ENCODE measurements at regions not wholly inside any gene's neighbourhood (a gene's known extent, or its start where the extent isn't known, plus 50 kb on each side); places are given as distances from the start of the nearest gene placed in this dataset.

- TF ChIP-seq, protein P1, sequence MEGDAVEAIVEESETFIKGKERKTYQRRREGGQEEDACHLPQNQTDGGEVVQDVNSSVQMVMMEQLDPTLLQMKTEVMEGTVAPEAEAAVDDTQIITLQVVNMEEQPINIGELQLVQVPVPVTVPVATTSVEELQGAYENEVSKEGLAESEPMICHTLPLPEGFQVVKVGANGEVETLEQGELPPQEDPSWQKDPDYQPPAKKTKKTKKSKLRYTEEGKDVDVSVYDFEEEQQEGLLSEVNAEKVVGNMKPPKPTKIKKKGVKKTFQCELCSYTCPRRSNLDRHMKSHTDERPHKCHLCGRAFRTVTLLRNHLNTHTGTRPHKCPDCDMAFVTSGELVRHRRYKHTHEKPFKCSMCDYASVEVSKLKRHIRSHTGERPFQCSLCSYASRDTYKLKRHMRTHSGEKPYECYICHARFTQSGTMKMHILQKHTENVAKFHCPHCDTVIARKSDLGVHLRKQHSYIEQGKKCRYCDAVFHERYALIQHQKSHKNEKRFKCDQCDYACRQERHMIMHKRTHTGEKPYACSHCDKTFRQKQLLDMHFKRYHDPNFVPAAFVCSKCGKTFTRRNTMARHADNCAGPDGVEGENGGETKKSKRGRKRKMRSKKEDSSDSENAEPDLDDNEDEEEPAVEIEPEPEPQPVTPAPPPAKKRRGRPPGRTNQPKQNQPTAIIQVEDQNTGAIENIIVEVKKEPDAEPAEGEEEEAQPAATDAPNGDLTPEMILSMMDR (IDR thresholded peaks at IDR 0.05; ENCODE audit: low read depth, low read length, missing control alignments), result no peak
- no peak overlapping the region for H3K4me3 ChIP-seq (ENCODE audit: low read depth, low read length)
- in situ Hi-C loops (cut with HindIII; ENCODE audit: low sequenced_read_pairs), result no loop called here
- DNase-seq (ENCODE audit: low read depth), result no peak
Observed at GRCh38 chr4:115780835-115781234, 667.4 kb upstream of the NDST4 start.

DNA sequence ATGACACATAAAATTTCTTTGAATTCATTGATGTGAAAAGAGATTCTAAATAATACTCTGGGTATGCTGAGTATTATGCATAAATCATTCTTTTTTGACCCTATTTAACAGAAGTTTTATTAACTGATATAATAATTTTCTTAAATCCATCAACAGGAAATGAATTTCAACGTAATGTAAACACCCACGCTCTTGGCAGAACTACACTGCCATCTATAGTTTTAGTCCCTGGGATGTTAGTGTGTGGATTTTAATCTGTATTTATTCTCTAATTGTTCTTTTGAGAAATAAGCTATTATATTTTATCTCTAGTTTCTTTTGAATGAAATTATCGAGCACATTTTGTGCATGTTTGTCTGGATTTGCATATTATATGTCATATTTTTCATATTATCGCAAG, 666.8 kb upstream of the NDST4 start:
- TF ChIP-seq, protein P1 (IDR thresholded peaks at IDR 0.05; ENCODE audit: low read depth, low read length, missing control alignments), result no peak
- in situ Hi-C loops (cut with HindIII; ENCODE audit: low sequenced_read_pairs), result no loop called here
- no peak for DNase-seq (ENCODE audit: low read depth)
- H3K4me3 ChIP-seq (ENCODE audit: low read depth, low read length), result no peak overlapping the region

DNA sequence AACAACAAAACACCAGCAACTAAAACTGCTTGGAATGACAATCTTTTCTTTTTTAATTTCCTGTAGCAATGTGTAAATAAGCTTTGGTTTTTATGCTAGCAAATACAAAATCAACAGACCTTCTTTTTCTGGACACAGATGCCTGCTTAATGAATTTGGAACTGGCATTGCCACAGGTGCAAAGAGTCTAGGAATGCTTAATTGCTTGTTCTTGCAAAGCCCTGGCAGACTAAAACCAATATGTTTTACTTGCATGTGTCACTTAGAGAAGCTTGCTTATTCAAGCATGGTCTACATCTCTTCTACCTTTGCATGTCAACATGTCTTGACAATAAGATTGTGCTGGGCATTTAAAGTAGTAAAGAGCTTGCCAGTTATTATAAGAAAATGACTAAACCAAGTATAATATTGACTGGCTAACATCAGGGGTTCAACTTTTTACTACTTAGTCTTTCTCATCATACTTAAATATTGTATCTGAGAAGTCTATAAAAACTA, 656.7 kb upstream of the NDST4 start:
- H3K4me3 ChIP-seq (ENCODE audit: low read depth, low read length), result no peak overlapping the region
- TF ChIP-seq, protein P1 (IDR thresholded peaks at IDR 0.05; ENCODE audit: low read depth, low read length, missing control alignments), result no peak
- DNase-seq (ENCODE audit: low read depth), result no peak
- in situ Hi-C loops (cut with HindIII; ENCODE audit: low sequenced_read_pairs), result no loop called here

DNA sequence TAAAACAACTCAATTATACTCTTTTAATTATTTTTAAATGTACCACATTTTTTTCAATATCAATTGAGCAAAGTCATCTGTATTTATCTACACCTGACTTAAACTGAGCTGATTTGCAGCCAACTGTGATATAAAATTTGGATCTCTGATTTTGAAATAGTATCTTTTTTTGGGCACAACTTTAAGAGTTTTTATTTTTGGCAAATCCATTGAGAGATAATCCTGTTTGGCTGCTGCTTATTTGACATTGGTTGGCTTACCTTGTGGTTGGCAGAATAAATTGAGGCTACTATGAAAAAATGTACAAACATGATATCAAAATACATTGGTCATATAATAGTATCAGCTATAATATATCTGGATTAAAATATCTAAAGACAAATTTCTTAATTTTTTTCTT, 656.0 kb upstream of the NDST4 start:
- TF ChIP-seq, protein P1 (IDR thresholded peaks at IDR 0.05; ENCODE audit: low read depth, low read length, missing control alignments), result no peak
- no peak for DNase-seq (ENCODE audit: low read depth)
- in situ Hi-C loops (cut with HindIII; ENCODE audit: low sequenced_read_pairs), result no loop called here
- no peak overlapping the region for H3K4me3 ChIP-seq (ENCODE audit: low read depth, low read length)

GRCh38 chr4:115763051-115763450, 649.6 kb upstream of the NDST4 start:
- DNase-seq (ENCODE audit: low read depth), result no peak
- H3K4me3 ChIP-seq (ENCODE audit: low read depth, low read length), result no peak overlapping the region
- TF ChIP-seq, protein P1 (IDR thresholded peaks at IDR 0.05; ENCODE audit: low read depth, low read length, missing control alignments), result no peak
- in situ Hi-C loops (cut with HindIII; ENCODE audit: low sequenced_read_pairs), result no loop called here

- DNase-seq (ENCODE audit: low read depth), result no peak
- TF ChIP-seq, protein P1 (IDR thresholded peaks at IDR 0.05; ENCODE audit: low read depth, low read length, missing control alignments), result no peak
- in situ Hi-C loops (cut with HindIII; ENCODE audit: low sequenced_read_pairs), result no loop called here
- H3K4me3 ChIP-seq (ENCODE audit: low read depth, low read length), result no peak overlapping the region
Observed at GRCh38 chr4:115759231-115759630, 645.8 kb upstream of the NDST4 start.

DNA sequence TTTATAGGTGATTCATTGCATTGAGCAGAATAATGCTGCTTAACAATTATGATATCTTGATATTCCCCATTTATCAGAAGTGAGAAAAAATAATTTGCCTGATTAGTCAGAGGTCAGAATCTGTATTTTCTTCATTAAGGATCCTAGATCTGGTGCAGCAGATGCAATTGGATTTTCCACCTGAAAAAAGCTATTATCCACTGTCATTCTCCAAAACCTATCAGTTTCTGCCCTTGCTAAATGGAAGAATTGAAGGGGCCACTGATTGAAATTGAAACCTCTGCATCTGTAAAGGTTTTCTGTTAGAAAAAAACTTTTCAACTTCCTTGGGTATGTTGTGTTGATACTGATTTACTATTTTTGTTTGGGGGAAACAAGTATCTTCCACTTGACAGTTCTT, 636.0 kb upstream of the NDST4 start:
- DNase-seq (ENCODE audit: low read depth), result no peak
- in situ Hi-C loops (cut with HindIII; ENCODE audit: low sequenced_read_pairs), result no loop called here
- H3K4me3 ChIP-seq (ENCODE audit: low read depth, low read length), result no peak overlapping the region
- TF ChIP-seq, protein P1 (IDR thresholded peaks at IDR 0.05; ENCODE audit: low read depth, low read length, missing control alignments), result no peak
